Urinary bladder (tissue), 3 donors: ENCODE measurements at regions not wholly inside any gene's neighbourhood (a gene's known extent, or its start where the extent isn't known, plus 50 kb on each side); places are given as distances from the start of the nearest gene placed in this dataset.

Experiments
- DNase-seq: peaks from one replicate; pipeline ENCODE4 v3.0.0-alpha.2; 2015; ENCODE audit errors: extremely low spot score
- H3K27ac ChIP-seq: one replicate; pipeline ENCODE4 v1.5.1; 2013; ENCODE audit warnings: low read depth, mild to moderate bottlenecking, moderate library complexity
- H3K36me3 ChIP-seq: one replicate; pipeline ENCODE4 v1.6.1; 2013; ENCODE audit warnings: mild to moderate bottlenecking, moderate library complexity; ENCODE audit not compliant: insufficient read depth
- H3K4me1 ChIP-seq: one replicate; pipeline ENCODE4 v1.6.1; 2013; ENCODE audit warnings: mild to moderate bottlenecking, moderate library complexity; ENCODE audit not compliant: insufficient read depth
- H3K4me3 ChIP-seq: one replicate; pipeline ENCODE4 v1.5.1; 2013; ENCODE audit warnings: low read depth, low read length
- WGBS: extraction: QIAGEN DNeasy Blood & Tissue Kit; methylation state at CpG from one replicate; pipeline ENCODE4 v1.1.7; 2013; 5-methylcytosine and 5-hydroxymethylcytosine counted together
- donor health status: healthy with polysubstance abuse.
- donor health status: healthy.

DNA sequence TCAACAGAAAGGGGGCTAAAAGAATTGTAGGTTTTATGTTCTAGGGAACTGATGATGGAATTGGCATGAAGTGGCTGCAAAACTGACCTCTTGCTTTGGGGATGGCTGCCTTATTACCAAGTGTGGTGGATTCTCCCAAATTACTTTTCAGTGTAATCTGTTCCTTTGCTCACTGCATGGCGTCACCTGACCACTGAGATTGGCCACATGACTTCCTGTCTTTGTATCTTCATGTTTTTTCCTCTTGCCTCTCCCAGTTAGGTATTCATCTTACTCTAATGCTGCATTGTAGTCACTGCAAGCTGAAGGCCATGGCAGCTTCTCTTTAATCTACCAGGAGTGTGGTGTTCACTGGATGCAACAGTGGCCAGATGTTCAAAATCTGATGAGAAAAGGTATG lies 257.7 kb upstream of the TNP1 start:
- no peak for DNase-seq
- H3K27ac ChIP-seq = no peak overlapping the region
- no peak overlapping the region for H3K4me3 ChIP-seq
- H3K4me1 ChIP-seq = no peaks in the 10 kb centered on the region
- H3K36me3 ChIP-seq = no peaks in the 10 kb centered on the region
- 96% methylated on average over 1 of the region's 1 CpG for WGBS

DNA sequence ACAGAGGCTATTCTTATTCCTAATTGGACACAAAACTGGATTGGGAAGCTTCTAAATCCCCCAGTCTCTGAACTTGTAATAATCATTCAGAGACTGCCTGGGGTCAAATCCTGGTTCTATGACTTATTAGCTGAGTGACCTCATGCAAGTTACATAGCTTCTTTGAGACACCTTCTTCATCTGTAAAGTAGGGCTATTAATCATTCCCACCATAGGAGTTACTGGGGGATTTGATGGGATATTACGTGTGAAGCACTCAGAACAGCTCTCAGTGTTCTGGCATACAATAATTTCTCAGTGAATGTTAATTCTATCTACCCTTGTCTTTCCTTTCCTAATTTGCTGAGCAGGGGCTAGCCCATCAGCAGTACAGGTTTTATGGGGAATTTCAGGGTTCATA lies 256.7 kb upstream of the TNP1 start:
- WGBS = 92% methylated on average over 1 of the region's 1 CpG
- Histone ChIP-seq H3K27ac (no peak overlapping the region), H3K4me3 (no peak overlapping the region), H3K36me3 (no peaks in the 10 kb centered on the region), H3K4me1 (no peaks in the 10 kb centered on the region)
- DNase-seq = no peak

DNA sequence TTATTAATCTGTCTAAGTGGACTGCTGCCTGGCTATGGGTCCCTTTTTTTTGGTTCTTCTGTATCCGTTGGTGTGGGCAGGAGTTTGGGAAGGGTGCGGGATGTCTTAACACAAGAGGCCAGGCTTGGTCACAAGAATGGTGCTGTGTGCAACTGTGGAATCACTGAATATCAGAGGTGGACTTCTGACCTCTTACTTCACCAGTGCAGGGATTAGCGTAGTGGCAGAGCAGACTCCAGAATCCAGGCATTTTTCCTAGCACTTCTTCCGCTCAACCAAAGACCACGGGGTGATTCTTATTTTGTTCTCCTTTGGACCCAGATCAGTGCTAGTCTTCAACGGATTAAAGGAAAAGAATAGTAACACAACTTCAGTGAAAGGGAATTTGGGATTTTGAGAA lies 254.3 kb upstream of the TNP1 start:
- H3K27ac ChIP-seq = no peak overlapping the region
- WGBS = 91% methylated on average over 6 of the region's 6 CpGs
- DNase-seq = no peak
- no peaks in the 10 kb centered on the region for H3K4me1 ChIP-seq
- H3K4me3 ChIP-seq = no peak overlapping the region
- H3K36me3 ChIP-seq = no peaks in the 10 kb centered on the region

DNA sequence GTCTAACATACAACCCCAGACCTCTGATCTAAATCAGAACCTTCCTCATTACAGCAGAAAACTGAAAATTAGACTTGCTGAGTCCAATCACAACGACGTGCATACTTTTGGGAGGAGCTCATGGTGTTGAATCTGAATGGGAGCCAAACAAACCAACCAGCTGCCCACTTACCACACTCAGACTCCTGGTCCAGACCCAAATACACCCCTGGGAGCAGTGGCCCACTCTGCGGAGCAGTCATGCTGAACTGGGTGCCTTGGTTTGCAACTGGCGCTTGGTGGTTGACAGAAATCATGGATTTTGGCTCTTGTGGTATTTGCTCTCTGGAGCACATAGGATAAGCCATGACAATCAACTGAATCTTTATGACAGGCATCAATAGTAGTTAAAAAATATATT lies 253.6 kb upstream of the TNP1 start:
- H3K4me1 ChIP-seq = no peaks in the 10 kb centered on the region
- 99% methylated on average over 4 of the region's 4 CpGs for WGBS
- no peaks in the 10 kb centered on the region for H3K36me3 ChIP-seq
- no peak overlapping the region for H3K27ac ChIP-seq
- no peak overlapping the region for H3K4me3 ChIP-seq
- no peak for DNase-seq

DNA sequence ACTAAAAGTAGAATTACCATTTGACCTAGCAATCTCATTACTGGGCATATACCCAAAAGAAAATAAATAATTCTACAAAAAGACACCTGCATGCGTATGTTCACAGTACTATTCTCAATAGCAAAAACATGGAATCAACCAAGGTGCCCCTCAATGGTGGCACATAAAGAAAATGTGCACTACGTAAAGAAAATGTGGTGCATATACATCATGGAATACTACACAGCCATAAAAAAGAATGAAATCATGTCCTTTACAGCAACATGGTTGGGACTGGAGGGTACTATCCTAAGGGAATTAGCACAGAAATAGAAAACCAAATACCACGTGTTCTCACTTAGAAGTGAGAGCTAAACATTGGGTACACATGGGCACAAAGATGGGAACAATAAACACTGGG lies 250.7 kb upstream of the TNP1 start:
- H3K4me1 ChIP-seq = no peaks in the 10 kb centered on the region

DNA sequence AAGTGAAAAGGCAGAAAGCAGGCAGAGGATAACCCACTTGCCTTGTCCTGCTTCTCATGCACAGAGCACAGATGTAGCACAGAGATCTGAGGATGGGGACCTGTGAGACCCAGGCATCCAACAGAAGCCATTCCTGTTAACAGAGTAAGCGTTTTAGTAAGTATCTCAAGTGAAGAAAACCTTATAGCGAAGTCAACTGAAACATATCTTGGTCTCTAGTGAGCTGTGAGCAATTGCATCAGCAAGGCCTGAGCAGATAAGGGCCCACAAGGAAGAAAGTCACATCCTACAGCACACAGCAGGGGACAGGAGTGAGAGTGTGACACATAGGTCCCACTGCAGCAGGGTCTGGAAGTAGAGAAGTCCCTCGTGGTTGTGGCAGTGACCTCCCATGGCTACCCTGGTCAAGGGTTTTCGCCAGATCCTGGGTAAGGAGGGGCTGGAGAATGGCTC lies 248.7 kb upstream of the TNP1 start:
- Histone ChIP-seq H3K36me3 (no peaks in the 10 kb centered on the region), H3K4me3 (no peak overlapping the region), H3K4me1 (no peaks in the 10 kb centered on the region), H3K27ac (no peak overlapping the region)
- 73% methylated on average over 4 of the region's 4 CpGs for WGBS
- no peak for DNase-seq

More for the DNA sequence above, 250.7 kb upstream of the TNP1 start:
- H3K4me3 ChIP-seq = no peak overlapping the region
- DNase-seq = no peak
- H3K36me3 ChIP-seq = no peaks in the 10 kb centered on the region
- H3K27ac ChIP-seq = no peak overlapping the region
- WGBS = 93% methylated on average over 3 of the region's 3 CpGs

DNA sequence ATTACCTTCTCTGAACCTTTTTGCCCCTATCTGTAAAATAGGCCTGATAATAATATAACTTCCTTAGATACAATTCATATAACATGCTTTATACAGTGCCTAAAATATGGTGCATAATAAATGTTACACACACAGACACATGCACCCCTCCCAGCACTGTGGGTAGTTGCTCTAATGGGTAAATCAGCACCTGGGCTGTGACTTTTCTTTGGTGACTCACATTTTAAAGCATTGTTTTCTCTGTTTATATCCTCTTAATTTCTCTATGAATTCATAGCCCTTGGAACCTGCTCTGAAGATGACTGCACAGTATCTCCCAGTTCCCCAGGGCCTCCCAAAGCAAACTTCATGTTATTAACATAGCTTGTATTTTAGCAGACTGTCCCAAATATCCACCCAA lies 248.2 kb upstream of the TNP1 start:
- no peak overlapping the region for H3K27ac ChIP-seq

DNA sequence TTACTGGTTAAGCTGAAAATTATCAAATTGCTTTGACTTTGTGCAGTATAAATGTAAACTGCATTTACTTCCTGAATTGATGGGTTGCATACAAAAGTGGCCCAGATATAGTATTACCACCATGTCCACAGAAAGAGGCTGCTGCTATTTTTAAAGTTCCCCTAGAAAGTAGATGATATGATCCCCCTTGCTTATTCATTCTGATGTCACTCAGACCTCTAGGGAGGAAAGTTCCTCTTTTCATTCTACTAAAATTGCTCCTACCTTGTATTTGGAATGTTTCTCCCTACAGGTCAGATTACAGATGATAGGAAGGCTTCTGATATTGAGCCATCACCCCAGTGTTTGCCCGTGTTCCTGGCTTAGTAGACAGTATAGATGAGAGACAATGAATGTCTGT lies 247.6 kb upstream of the TNP1 start:
- no peak overlapping the region for H3K4me3 ChIP-seq
- WGBS = 74% methylated on average over 1 of the region's 1 CpG
- no peaks in the 10 kb centered on the region for H3K4me1 ChIP-seq
- H3K36me3 ChIP-seq = no peaks in the 10 kb centered on the region
- H3K27ac ChIP-seq = no peak overlapping the region
- DNase-seq = no peak

More for the DNA sequence above, 248.2 kb upstream of the TNP1 start:
- no peak overlapping the region for H3K4me3 ChIP-seq
- no peak for DNase-seq
- H3K36me3 ChIP-seq = no peaks in the 10 kb centered on the region
- no peaks in the 10 kb centered on the region for H3K4me1 ChIP-seq

DNA sequence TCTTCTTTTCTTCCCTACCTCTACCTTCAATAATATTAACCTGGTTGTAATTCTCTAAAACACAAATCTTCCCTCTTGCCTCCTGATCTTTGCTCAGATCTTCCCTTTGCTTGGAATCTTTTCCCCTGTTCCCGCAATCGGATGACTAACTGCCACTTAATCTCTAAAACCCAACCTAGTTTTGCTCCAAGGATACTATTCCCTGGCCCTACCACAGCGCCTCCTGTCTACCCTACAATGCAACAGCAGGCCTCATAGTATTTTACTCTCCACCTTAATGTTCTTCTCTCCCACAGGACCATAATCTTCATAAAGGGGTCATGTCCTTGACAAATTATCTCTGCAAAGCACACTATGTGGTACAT lies 246.8 kb upstream of the TNP1 start:
- 84% methylated on average over 3 of the region's 3 CpGs for WGBS
- Histone ChIP-seq H3K36me3 (no peaks in the 10 kb centered on the region), H3K27ac (no peak overlapping the region), H3K4me1 (no peaks in the 10 kb centered on the region), H3K4me3 (no peak overlapping the region)
- no peak for DNase-seq

DNA sequence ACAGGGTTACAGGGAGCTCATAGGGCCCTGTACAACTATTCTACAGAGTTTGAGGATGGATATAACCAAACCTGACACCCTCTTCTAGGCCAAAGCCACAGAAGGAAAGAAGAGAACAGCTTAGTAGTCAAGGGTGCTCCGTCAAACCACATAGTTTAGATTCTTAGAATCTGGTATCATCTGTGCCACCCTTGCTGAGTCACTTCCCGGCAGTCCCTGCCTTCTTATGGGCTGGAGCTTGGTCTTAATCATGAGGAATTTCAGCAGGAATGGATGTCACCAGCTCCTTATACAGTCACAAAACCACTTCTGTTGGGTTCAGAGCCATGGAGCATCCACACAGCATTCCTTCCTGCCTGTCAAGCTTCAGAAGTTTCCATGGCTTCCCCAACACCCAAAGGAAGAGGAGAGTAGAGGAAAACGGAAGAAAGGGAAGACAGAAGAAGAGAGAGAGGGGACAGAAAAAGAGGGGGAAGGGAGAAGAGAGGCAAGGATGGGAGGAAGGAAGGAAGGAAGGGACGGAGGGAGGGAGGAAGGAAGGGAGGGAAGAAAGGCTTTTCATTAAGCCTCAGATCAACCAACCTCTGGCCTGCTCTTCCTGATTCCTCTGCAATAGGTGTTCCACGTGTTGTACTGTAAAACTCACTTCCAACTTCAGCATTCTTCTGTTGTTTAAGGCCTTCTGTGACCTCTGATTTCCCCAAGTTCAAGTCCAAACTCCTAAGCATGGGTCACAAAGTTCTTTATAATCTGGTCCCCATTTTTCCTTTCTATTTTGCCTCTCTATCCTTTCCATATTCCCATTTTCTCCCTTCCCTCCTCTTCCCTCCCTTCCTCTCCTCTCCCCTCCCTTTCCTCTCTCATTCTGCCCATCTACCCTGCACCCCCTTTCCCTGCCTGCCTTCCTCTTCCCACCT lies 246.1 kb upstream of the TNP1 start:
- Histone ChIP-seq H3K4me3 (no peak overlapping the region), H3K27ac (no peak overlapping the region), H3K36me3 (no peaks in the 10 kb centered on the region), H3K4me1 (no peaks in the 10 kb centered on the region)
- no peak for DNase-seq
- 79% methylated on average over 5 of the region's 5 CpGs for WGBS

DNA sequence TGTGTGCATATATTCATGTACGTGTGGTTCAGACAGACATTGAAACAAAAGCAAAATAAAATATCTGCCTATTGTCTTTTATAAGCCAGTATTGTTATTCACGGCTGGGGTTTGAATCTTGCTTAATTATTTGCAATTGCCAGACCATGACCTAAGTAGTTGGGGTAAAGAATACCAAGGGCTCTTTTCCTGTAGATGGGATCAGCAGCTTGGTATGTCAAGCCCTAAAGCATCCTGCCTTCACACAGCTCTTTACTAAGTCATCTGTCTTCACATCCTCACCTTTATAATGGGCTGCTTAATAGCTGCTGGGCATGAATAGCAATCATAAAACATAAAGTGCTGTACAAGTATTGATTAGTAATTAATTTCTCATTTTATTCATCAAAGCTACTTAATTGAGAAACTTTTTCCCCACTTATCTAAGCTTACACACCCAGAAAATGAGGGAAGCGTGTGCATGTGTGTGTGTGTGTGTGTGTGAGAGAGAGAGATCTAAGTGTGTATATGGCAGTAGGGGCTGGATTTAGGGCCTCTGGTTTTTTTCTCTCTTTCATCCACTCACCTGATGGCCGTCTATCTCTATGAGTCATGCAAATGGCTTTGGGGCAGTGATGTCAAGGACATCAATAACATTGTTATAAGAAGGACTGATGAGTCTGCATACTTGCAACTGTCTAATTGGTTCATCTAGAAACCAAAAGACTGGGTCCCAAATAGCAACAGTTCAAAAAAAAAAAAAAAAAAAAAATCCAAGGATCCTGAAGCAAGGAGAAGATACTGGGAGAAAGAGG lies 244.1 kb upstream of the TNP1 start:
- no peaks in the 10 kb centered on the region for H3K36me3 ChIP-seq
- no peak overlapping the region for H3K27ac ChIP-seq
- no peaks in the 10 kb centered on the region for H3K4me1 ChIP-seq
- H3K4me3 ChIP-seq = no peak overlapping the region
- no peak for DNase-seq
- 85% methylated on average over 4 of the region's 4 CpGs for WGBS

DNA sequence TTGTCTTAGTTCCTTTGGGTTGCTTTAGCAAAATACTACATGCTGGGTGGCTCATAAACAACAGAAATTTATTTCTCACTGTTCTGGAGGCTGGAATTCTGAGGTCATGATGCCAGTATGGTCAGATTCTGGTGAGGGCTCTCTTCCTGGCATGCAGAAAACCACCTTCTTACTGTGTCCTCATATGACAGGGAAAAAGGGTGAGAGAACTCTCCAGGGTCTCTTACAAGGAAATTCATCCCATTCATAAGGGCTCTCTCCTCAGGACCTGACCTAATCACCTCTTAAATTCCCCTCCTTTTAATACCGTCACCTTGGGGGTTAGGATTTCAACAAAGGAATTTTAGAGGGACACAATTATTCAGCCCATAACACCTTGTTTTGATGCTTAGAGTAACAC lies 243.1 kb upstream of the TNP1 start:
- Histone ChIP-seq H3K27ac (no peak overlapping the region), H3K4me3 (no peak overlapping the region), H3K36me3 (no peaks in the 10 kb centered on the region), H3K4me1 (no peaks in the 10 kb centered on the region)
- WGBS = 94% methylated on average over 1 of the region's 1 CpG
- DNase-seq = no peak

DNA sequence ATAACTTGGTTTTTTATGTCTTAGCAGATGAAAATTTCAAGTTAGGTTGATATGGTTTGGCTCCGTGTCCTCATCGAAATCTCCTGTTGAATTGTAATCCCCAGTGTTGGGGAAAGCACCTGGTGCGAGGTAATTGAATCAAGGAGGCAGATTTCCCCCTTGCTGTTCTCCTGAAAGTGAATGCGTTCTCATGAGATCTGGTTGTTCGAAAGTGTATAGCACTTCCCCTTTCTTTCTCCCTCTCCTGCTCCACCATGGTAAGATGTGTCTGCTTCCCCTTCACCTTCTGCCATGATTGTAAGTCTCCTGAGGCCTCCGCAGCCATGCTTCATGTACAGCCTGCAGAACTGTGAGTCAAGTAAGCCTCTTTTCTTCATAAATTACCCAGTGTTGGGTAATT lies 242.1 kb upstream of the TNP1 start:
- Histone ChIP-seq H3K4me3 (no peak overlapping the region), H3K36me3 (no peaks in the 10 kb centered on the region), H3K27ac (no peak overlapping the region), H3K4me1 (no peaks in the 10 kb centered on the region)
- no peak for DNase-seq
- 95% methylated on average over 6 of the region's 6 CpGs for WGBS

DNA sequence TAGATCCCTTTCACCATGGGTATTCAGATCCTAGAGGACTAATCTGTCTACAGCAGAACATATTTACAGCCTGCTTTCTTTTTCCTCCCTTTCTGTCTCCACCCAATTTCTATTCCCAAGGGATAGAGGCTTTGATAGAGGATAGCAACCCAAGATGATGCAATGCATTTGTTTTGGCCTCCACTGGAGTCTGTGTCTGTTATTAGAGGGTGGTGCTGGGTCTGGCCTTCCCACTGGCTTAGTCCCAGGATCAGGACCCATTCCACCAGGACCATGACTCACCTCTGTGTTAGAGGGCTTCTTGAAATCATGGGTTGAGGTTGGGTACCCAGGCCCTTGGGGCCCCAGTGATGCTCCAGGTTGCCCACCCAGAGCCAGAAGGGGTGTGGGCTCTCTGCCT lies 239.7 kb upstream of the TNP1 start:
- no peak for DNase-seq
- Histone ChIP-seq H3K4me1 (no peaks in the 10 kb centered on the region), H3K36me3 (no peaks in the 10 kb centered on the region), H3K27ac (no peak overlapping the region), H3K4me3 (no peak overlapping the region)
